HL-60/S4 treated with phorbol 12-myristate 13-acetate at 8.2 ng/mL for 4 days and 3 days (cell line): ENCODE measurements at regions not wholly inside any gene's neighbourhood (a gene's known extent, or its start where the extent isn't known, plus 50 kb on each side); places are given as distances from the start of the nearest gene placed in this dataset.
"Not testable (repeated sequence)": the region's sequence is repeated elsewhere in the genome, so short reads cannot be mapped to it uniquely, and the experiment has no call there.

Source experiments
- in situ Hi-C: fragments of 300-500 bp; cut with MboI; formaldehyde crosslinking; loops from 2 replicates; pipeline ENCODE4 v1.15.0; 2022; ENCODE audit warnings: low sequenced_read_pairs

DNA sequence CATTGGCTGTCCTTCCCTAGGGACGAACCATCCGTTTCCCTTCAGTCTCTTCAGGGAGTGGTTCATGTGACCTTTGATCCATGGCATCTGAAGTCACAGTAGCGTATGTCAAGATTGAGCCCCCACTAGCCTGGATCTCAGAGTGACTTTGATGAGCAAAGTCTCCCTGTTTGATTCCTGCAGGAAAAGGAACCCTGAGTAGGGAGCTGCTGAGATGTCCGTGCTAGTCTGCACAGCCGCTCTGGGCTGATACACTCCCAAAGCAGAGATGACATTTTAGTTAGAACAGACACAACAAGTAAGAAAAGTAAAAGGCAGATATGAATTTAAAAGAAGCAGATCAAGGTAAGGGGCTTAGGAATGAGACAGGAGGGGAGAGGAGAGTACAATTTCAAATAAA, 899.4 kb downstream of the C6orf118 start:
- in situ Hi-C loops = no loop called here

GRCh38 chr6:164409309-164410009, 899.9 kb downstream of the C6orf118 start:
- in situ Hi-C loops = no loop called here

- in situ Hi-C loops = no loop called here
Measured at GRCh38 chr6:164408868-164409267, 900.5 kb downstream of the C6orf118 start.

DNA sequence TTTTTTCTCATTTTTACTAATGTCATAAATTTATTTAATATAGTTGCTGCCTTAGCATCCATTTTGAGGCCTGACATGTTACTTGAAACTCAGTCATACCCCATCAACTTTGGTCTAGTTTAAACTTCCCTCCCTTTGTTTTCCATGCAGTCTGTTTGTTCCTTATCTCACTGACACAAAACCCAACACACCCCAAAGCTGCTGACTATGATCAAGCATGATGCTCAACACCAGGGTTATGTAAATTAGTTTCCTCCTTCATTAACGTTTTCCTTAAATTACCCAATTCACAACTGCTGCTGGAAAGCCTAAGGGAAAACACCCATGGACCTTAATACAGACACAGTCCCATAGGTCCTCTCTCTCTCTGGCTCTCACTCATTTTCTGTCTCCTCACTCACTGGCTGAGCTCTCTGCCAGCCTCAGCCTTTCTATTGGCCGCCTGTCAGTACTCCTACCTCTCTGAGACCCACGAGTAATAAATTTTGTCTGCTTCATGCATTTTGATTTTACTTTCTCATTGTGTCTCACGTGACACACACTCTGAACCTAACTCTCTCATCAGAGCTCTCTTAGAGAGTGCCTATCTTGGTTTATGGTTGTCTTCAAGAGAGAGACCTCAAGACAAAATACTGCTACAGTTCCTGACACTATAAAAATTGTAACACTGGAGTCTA, 904.5 kb downstream of the C6orf118 start:
- in situ Hi-C loops = no loop called here

GRCh38 chr6:164401871-164402270, 907.5 kb downstream of the C6orf118 start:
- in situ Hi-C loops = no loop called here

- in situ Hi-C loops = no loop called here
Measured at GRCh38 chr6:164398647-164399046, 910.8 kb downstream of the C6orf118 start.

GRCh38 chr6:164396071-164397047, 913.0 kb downstream of the C6orf118 start:
- in situ Hi-C loops = no loop called here

DNA sequence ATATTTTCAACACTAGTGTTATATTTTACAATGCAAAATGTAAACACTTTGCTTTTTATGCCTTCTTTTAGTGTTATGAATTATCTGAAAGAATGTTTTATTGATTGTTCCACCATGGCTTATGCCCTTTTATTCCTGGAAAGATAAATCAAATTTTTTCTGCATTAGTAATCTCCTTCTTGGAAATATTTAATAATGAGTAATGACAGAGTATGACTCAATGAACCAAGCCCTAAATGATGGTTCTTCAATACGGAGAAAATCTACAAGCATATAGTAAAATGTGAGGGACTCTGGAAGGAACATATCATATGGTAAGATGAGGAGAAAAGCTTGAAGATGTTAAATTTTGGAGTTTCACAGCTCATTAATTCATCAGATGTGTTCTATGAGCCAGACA, 929.6 kb downstream of the C6orf118 start:
- in situ Hi-C loops = no loop called here

DNA sequence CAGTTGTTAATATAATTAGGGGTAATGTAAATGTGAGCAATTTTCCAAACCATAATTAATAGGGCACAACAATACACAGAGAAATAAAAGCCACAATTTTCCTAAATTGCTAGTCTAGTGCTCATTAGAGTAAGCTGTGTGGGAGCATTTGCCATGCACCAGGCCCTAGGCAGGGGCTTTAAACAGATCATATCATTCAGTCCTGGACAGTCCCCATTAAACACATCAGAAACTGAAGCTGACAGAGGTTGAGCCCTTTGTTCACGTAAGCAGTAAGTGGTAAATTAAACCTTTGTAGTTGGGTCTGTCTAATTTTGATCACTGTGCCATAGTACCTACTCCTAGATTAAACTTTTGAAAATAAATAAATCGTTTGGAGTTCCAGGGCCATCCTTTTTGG, 931.1 kb downstream of the C6orf118 start:
- in situ Hi-C loops = no loop called here

DNA sequence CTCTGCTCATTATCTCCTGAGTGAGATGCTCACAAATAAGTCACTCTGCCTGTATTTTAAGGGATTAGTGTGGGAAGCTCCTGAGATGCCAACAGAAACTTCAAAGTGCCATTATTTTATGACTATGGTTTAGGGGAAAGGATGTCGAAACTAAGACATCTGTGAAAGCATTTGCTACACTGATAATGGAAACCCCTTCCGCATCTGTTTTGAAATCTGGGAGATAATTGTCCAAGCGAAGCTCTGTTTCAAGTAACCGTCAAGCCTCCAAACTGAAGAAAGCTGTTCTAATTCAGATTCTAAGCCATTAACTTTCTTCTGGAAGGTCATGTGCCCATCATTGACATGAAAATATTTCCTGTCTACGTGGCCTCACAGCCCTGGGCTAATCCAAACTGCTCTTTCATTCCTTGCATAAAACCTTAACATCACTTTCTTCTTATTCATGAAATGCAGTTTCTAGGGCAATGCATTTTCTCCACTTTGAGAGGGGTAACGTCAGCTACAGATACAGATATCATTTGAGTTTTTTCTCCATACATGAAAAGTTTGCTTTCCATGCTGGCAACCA, 932.0 kb downstream of the C6orf118 start:
- in situ Hi-C loops = no loop called here

DNA sequence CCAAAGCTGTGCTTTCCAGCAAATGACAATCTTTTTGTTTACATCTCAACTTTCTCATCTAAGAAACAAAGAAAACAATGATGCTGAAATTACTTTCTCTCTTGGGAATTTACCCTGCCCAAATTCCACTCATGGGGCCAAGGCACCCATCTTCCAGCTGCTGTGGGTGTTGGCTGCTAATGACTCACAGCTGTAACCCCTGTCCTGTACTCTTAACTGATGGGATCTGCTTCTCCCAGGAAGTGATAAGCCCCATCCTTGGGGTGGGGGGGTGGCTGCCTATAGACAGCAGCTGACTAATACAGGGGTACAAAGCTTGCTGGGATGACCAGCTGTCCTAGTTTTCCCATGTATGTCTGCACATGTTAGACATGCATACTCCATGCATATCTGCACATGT, 938.6 kb downstream of the C6orf118 start:
- in situ Hi-C loops = no loop called here

- in situ Hi-C loops = no loop called here
Measured at GRCh38 chr6:164359441-164359840, 944.9 kb downstream of the QKI start.

DNA sequence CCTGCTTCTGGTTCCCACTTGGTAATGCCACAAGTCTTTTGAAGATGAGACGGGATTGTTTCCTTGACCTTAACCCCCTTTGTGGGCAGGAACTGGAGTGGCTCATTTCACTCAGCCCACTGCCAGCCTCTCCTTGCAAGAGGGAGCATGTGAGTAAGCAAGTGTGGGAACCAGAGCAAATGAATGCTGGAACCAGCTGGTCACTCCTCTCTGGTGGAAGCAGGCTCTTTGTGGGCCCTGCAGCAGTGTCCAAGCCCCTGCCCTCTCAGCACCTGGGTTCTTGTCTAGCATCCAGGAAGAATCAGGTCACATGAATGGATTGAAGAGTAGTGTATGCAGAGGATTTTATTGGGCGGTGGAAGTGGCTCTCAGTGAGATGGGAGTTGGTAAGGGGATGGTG, 944.5 kb downstream of the QKI start:
- in situ Hi-C loops = no loop called here

DNA sequence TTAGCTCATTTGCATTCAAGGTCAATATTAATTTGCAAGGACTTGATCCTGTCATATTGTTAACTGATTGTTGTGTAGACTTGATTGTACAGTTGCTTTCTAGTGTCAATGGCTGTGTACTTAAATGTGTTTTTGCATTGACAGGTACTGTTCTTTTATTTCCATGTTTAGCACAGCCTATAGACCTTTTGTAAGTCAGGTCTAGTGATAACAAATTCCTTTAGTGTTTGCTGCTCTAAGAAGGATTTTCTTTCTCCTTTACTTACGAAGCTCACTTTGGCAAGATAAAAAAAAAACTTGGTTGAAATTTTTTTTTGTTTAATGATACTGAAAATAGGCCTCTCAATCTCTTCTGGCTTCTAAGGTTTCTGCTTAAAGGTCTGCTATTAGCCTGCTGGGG, 942.3 kb downstream of the QKI start:
- in situ Hi-C loops = no loop called here

DNA sequence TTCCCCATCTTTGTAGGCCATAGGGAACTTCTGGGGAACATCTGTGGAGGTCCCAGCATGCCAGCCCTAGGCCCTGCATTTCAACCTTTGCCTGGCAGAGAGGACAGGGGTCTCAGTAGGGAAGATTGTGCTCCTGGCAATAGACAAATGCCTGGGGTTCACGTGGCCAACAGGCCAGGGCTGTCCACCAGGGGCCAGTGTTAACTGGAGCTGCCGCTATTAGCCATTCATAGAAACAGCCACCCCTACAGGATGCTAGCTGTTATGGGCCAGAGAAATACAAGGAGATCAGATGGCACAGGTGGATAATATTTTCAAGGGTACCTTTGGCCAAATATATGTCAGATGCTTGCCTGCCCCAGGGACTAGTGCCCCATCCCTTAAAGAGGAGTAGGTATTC, 932.9 kb downstream of the QKI start:
- in situ Hi-C loops = no loop called here

DNA sequence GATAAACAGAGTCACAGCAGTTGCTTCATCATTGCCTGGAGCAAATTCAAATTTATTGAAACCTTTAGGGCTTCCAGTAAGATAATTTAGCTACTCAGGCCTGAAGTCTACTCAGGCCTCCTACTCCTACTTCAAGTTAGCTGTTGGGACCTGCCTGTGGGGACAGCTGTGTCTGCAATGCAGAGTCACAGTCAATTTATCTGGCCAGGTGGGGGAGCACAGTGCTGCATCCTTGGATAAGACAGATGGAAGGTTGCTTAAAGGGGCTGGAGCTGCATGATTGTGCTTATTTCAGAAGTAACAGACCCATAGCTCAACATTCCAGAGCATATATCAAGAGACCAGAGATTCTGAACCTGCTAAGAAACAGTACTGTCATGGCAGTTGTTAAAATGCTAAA, 932.1 kb downstream of the QKI start:
- in situ Hi-C loops = no loop called here

DNA sequence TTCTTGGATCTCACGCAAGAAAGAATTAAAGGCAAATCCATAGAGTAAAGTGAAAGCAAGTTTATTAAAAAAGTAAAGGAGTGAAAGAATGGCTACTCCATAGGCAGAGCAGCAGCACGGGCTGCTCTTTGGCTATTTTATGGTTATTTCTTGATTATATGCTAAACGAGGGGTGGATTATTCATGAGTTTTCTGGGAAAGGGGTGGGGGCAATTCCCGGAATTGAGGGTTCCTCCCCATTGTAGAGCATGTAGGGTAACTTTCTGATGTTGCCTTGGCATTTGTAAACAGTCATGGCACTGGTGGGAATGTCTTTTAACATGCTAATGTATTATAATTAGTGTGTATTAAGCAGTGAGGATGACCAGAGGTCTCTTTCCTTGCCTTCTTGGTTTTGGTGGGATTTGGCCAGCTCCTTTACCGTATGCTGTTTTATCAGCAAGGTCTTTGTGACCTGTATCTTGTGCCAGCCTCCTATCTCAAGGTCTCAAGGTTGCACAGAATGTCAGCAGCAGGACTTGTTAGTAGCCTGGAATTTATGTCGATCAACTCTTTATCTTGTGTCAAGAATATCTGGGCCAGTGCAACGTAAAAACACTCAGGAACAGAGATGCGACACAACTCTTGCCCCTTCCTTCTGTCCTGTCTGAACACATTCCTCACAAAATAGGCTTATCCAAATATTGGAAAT, 931.4 kb downstream of the QKI start:
- in situ Hi-C loops = no loop called here

DNA sequence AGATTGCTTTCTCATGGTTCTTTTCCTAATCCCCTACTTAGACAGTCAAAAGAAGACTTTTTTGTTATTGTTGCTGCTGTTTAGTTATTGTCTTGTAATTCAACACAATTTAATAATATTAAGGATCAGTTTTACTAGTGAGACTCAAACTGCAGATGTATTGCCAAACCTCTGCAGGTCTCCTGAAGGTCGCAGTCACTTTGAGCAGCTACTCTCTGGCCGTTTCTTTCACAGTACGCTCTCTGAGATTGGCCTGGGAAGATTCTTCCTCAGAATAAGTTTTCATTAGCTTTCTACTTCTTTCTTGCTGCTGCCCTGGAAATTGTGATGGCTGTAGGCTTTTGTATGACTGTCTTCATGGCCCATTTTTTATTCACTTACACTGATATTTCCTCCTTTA, 930.8 kb downstream of the QKI start:
- in situ Hi-C loops = no loop called here

DNA sequence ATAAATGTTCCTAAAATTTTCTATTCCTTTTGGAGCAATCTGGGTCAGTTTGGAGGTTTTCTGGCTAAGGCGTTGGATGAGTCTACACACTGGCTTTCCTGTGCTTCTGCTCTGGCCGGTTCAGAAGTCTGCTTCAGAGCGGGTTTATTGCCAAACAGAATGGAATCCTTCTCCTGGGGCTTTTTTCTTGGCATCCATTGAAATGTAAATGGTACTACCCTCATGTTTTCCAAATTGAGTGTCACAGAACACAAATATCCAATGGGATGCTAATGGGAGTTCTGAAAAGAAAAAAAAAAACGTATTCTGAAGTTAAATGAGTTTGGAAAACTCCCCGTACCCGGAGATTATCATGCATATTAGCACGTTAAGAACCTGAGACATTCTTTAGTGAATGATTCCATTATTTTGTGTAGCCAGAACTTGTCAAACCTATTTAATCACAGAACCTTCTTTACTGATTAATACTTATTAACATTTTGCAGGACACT, 930.3 kb downstream of the QKI start:
- in situ Hi-C loops = no loop called here

- in situ Hi-C loops = not testable (repeated sequence)
Measured at GRCh38 chr6:164339442-164339841, 924.9 kb downstream of the QKI start.
